DOHH2 (cell line): ENCODE measurements at regions not wholly inside any gene's neighbourhood (a gene's known extent, or its start where the extent isn't known, plus 50 kb on each side); places are given as distances from the start of the nearest gene placed in this dataset.

Source experiments
- H3F3A ChIP-seq: fragments of 200-600 bp; sonication (generic), shearing (Covaris generic); 2 replicates; pipeline ENCODE4 v1.6.0; 2016; ENCODE audit warnings: antibody characterized with exemption, mild to moderate bottlenecking; ENCODE audit not compliant: control insufficient read depth, insufficient read depth
- H3K27ac ChIP-seq: fragments of 200-600 bp; sonication (generic); 2 replicates; pipeline ENCODE4 v1.5.1; 2014; ENCODE audit warnings: low read depth, mild to moderate bottlenecking, low read length, moderate library complexity
- H3K27me3 ChIP-seq: fragments of 200-600 bp; sonication (generic); 2 replicates; pipeline ENCODE4 v1.6.1; 2014; ENCODE audit warnings: mild to moderate bottlenecking, low read length, mixed read lengths; ENCODE audit not compliant: control insufficient read depth
- H3K36me3 ChIP-seq: fragments of 200-600 bp; sonication (generic); 2 replicates; pipeline ENCODE4 v1.6.1; 2014; ENCODE audit warnings: mild to moderate bottlenecking, low read length, moderate library complexity, mixed read lengths; ENCODE audit not compliant: control insufficient read depth
- H3K4me1 ChIP-seq: fragments of 200-600 bp; sonication (generic); 2 replicates; pipeline ENCODE4 v1.6.1; 2014; ENCODE audit warnings: mild to moderate bottlenecking, low read length, mixed read lengths; ENCODE audit not compliant: control insufficient read depth
- H3K4me2 ChIP-seq: fragments of 200-600 bp; sonication (generic); 2 replicates; pipeline ENCODE4 v1.6.0; 2014; ENCODE audit warnings: mild to moderate bottlenecking, low read length, moderate library complexity
- H3K4me3 ChIP-seq: fragments of 200-600 bp; sonication (generic); 2 replicates; pipeline ENCODE4 v1.5.1; 2014; ENCODE audit warnings: mild to moderate bottlenecking, low read length, mixed read lengths
- H3K79me2 ChIP-seq: fragments of 200-600 bp; sonication (generic); 2 replicates; pipeline ENCODE4 v1.6.1; 2014; ENCODE audit warnings: mild to moderate bottlenecking, low read length, mixed read lengths; ENCODE audit not compliant: control insufficient read depth
- H3K9me2 ChIP-seq: fragments of 200-600 bp; sonication (generic); replicated peaks from 2 replicates; pipeline ENCODE4 v1.6.1; 2014; ENCODE audit warnings: mild to moderate bottlenecking, low read length, mixed read lengths; ENCODE audit not compliant: control insufficient read depth
- H3K9me3 ChIP-seq: fragments of 200-600 bp; sonication (generic); 2 replicates; pipeline ENCODE4 v1.6.1; 2014; ENCODE audit warnings: antibody characterized with exemption, low read length, mixed read lengths; ENCODE audit not compliant: control insufficient read depth, insufficient read depth
- H4K20me1 ChIP-seq: fragments of 200-600 bp; sonication (generic); 2 replicates; pipeline ENCODE4 v1.6.0; 2014; ENCODE audit warnings: low read depth, mild to moderate bottlenecking, antibody characterized with exemption, low read length, moderate library complexity; ENCODE audit not compliant: control insufficient read depth, insufficient read depth
- CTCF ChIP-seq: fragments of 200-600 bp; sonication (generic); IDR thresholded peaks from one replicate; pipeline ENCODE4 v1.5.1; 2014; ENCODE audit warnings: antibody characterized with exemption, mild to moderate bottlenecking, low read depth, low read length; ENCODE audit not compliant: poor library complexity, severe bottlenecking
- EZH2phosphoT487 ChIP-seq: fragments of 200-600 bp; sonication (generic); IDR thresholded peaks from 2 replicates; pipeline ENCODE4 v1.6.1; 2017; ENCODE audit warnings: borderline replicate concordance, mild to moderate bottlenecking, antibody characterized with exemption, low read length, moderate library complexity, mixed read lengths

- Histone ChIP-seq H3K9me2 (no peaks in the 10 kb centered on the region), H3K4me1 (no peaks in the 10 kb centered on the region), H3K36me3 (no peaks in the 10 kb centered on the region), H3K27me3 (no peaks in the 10 kb centered on the region), H3K4me3 (no peak overlapping the region), H3K4me2 (no peak overlapping the region), H3K79me2 (no peaks in the 10 kb centered on the region), H3K9me3 (no peaks in the 10 kb centered on the region), H3F3A (no peaks in the 10 kb centered on the region), H4K20me1 (no peaks in the 10 kb centered on the region), H3K27ac (no peak overlapping the region)
- no peak for TF ChIP-seq CTCF
These were observed 192.5 kb upstream of the RAG2 start for GRCh38 chr11:36790526-36790925.

GRCh38 chr11:36783808-36784207, 185.8 kb upstream of the RAG2 start:
- Histone ChIP-seq H3K9me3 (no peaks in the 10 kb centered on the region), H3K4me3 (no peak overlapping the region), H3K4me1 (no peaks in the 10 kb centered on the region), H4K20me1 (no peaks in the 10 kb centered on the region), H3K36me3 (no peaks in the 10 kb centered on the region), H3K27ac (no peak overlapping the region), H3K27me3 (no peaks in the 10 kb centered on the region), H3K79me2 (no peaks in the 10 kb centered on the region), H3K9me2 (no peaks in the 10 kb centered on the region), H3K4me2 (no peak overlapping the region), H3F3A (no peaks in the 10 kb centered on the region)
- no peak for TF ChIP-seq CTCF
- no peak for TF ChIP-seq EZH2phosphoT487

GRCh38 chr11:36779791-36780190, 181.8 kb upstream of the RAG2 start:
- H3K79me2 ChIP-seq: no peaks in the 10 kb centered on the region
- H3F3A ChIP-seq: no peaks in the 10 kb centered on the region
- no peaks in the 10 kb centered on the region for H3K4me1 ChIP-seq
- H3K4me3 ChIP-seq: no peak overlapping the region
- H3K9me3 ChIP-seq: no peaks in the 10 kb centered on the region
- H4K20me1 ChIP-seq: no peaks in the 10 kb centered on the region
- no peak overlapping the region for H3K4me2 ChIP-seq
- no peak overlapping the region for H3K27ac ChIP-seq
- TF ChIP-seq CTCF: no peak
- TF ChIP-seq EZH2phosphoT487: no peak
- no peaks in the 10 kb centered on the region for H3K9me2 ChIP-seq
- H3K36me3 ChIP-seq: no peaks in the 10 kb centered on the region
- H3K27me3 ChIP-seq: no peaks in the 10 kb centered on the region

- no peaks in the 10 kb centered on the region for H3K27me3 ChIP-seq
- H4K20me1 ChIP-seq: no peaks in the 10 kb centered on the region
- TF ChIP-seq EZH2phosphoT487 (no peak), CTCF (no peak)
- H3K27ac ChIP-seq: no peak overlapping the region
- H3K79me2 ChIP-seq: no peaks in the 10 kb centered on the region
- H3K9me3 ChIP-seq: no peaks in the 10 kb centered on the region
- H3K9me2 ChIP-seq: no peaks in the 10 kb centered on the region
- H3K4me1 ChIP-seq: no peaks in the 10 kb centered on the region
- H3K4me2 ChIP-seq: no peak overlapping the region
- H3K4me3 ChIP-seq: no peak overlapping the region
- no peaks in the 10 kb centered on the region for H3F3A ChIP-seq
- no peaks in the 10 kb centered on the region for H3K36me3 ChIP-seq
These were observed 179.3 kb upstream of the RAG2 start for GRCh38 chr11:36777311-36777710.
